Uterus (tissue), 3 donors: ENCODE measurements at regions not wholly inside any gene's neighbourhood (a gene's known extent, or its start where the extent isn't known, plus 50 kb on each side); places are given as distances from the start of the nearest gene placed in this dataset.
"Not testable (repeated sequence)": the region's sequence is repeated elsewhere in the genome, so short reads cannot be mapped to it uniquely, and the experiment has no call there.

ENCODE experiments used
- DNase-seq, 2 donors: peaks; one replicate each; pipeline ENCODE4 v3.0.0-alpha.2; 2019 to 2020
- H3K27ac ChIP-seq, 2 donors: fragments of 200-600 bp; sonication (generic); 1 replicate in 1 of 2; 2 replicates in 1 of 2; pipeline ENCODE4 v1.5.1; 2016 to 2018
- H3K27me3 ChIP-seq, 2 donors: fragments of 200-600 bp; sonication (generic); one replicate each; pipeline ENCODE4 v1.5.1; 2018 to 2019; ENCODE audit warnings: control low read depth in 1 of 2
- H3K36me3 ChIP-seq, 2 donors: fragments of 200-600 bp; sonication (generic); one replicate each; pipeline ENCODE4 v1.5.1; 2019; ENCODE audit warnings: control low read depth in 1 of 2
- H3K4me1 ChIP-seq, 2 donors: fragments of 200-600 bp; sonication (generic); one replicate each; pipeline ENCODE4 v1.5.1; 2018 to 2019; ENCODE audit warnings: control low read depth in 1 of 2
- H3K4me3 ChIP-seq, 2 donors: fragments of 200-600 bp; sonication (generic); 1 replicate in 1 of 2; 2 replicates in 1 of 2; pipeline ENCODE4 v1.5.1; 2018 to 2019; ENCODE audit warnings: mild to moderate bottlenecking in 1 of 2
- H3K9me3 ChIP-seq, 2 donors: fragments of 200-600 bp; sonication (generic); one replicate each; pipeline ENCODE4 v1.5.1; 2019; ENCODE audit warnings: control low read depth in 1 of 2
- POLR2A ChIP-seq, 2 donors: fragments of 450-650 bp; IDR thresholded peaks; one replicate each; pipeline ENCODE4 v1.6.1; 2016; ENCODE audit warnings: antibody characterized with exemption in 2 of 2, mild to moderate bottlenecking in 1 of 2, moderate library complexity in 1 of 2
- intact Hi-C: fragments of 100-400 bp; cut with DNase I; formaldehyde crosslinking; loops from one replicate; pipeline ENCODE4 v1.15.1; 2023; ENCODE audit warnings: low total_unique reads
- TF ChIP-seq, protein P1 (sequence below), 4 experiments: fragments of 200-600 bp in 2 of 4; fragments of 450-650 bp in 2 of 4; sonication (generic) in 2 of 4; IDR thresholded peaks; one replicate each; pipeline ENCODE4 v1.5.1; 2016 to 2019; ENCODE audit warnings: antibody characterized with exemption in 4 of 4, mild to moderate bottlenecking in 2 of 4, moderate library complexity in 1 of 4
- donor health status: DM: yes; HTN: yes; CAD: no.

DNA sequence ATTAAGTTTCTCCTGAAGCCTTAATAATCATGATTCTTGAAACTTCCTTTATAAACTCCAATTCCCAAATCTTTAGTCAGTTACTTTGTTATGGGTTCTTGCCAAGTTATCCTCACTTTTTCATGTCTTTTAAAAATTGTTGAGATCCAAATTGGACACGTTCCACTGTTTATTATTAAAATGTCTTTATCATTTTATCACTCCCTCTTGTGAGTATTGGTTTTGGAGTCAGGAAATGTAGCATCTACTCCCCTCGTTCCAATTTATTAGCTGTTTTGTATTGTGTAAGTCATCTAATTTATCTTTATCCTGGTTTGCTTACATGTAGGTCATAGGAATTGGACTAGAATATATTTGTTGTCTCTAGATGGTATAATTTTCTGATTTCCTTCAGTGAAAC is 213.1 kb upstream of the SLC39A10 start:
- Histone ChIP-seq H3K9me3 (no peaks in the 10 kb centered on the region), H3K4me1 (no peaks in the 10 kb centered on the region), H3K36me3 (peaks cover 0 to 3% of the 10 kb centered on the region in 2 donors), H3K4me3 (no peak overlapping the region), H3K27ac (no peak overlapping the region), H3K27me3 (no peaks in the 10 kb centered on the region)
- intact Hi-C loops, result no loop called here
- TF ChIP-seq POLR2A (IDR thresholded peaks at IDR 0.05), result no peak
- TF ChIP-seq, protein P1, sequence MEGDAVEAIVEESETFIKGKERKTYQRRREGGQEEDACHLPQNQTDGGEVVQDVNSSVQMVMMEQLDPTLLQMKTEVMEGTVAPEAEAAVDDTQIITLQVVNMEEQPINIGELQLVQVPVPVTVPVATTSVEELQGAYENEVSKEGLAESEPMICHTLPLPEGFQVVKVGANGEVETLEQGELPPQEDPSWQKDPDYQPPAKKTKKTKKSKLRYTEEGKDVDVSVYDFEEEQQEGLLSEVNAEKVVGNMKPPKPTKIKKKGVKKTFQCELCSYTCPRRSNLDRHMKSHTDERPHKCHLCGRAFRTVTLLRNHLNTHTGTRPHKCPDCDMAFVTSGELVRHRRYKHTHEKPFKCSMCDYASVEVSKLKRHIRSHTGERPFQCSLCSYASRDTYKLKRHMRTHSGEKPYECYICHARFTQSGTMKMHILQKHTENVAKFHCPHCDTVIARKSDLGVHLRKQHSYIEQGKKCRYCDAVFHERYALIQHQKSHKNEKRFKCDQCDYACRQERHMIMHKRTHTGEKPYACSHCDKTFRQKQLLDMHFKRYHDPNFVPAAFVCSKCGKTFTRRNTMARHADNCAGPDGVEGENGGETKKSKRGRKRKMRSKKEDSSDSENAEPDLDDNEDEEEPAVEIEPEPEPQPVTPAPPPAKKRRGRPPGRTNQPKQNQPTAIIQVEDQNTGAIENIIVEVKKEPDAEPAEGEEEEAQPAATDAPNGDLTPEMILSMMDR (IDR thresholded peaks at IDR 0.05), result no peak
- DNase-seq, result no peak

DNA sequence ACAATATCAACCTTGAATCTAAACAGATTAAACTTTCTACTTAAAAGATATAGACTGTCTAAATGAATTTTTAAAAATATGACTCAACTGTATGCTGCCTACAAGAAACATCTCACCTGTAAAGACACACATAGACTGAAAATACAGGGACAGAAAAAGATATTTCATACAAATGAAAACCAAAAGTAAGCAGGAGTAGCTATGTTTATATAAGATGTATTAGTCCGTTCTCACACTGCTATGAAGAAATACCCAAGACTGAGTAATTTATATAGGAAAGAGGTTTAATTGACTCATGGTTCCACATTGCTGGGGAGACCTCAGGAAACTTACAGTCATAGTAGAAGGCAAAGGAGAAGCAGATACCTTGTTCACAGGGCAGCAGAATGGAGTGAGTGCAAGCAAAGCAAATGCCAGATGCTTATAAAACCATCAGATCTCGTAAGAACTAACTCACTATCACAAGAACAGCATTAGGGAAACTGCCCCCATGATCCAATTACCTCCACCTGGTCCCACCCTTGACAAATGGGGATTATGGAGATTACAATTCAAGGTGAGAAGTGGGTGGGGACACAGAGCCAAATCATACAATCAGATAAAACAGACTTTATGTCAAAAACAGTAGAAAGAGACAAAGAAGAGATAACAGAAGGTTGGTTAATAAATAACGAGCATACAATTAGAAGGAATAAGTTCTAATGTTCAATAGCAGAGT is 214.4 kb upstream of the SLC39A10 start:
- Histone ChIP-seq H3K27ac (no peak overlapping the region), H3K4me1 (no peaks in the 10 kb centered on the region), H3K27me3 (no peaks in the 10 kb centered on the region), H3K36me3 (peaks cover 0 to 3% of the 10 kb centered on the region in 2 donors), H3K4me3 (no peak overlapping the region), H3K9me3 (no peaks in the 10 kb centered on the region)
- no peak for DNase-seq
- no peak for TF ChIP-seq POLR2A (IDR thresholded peaks at IDR 0.05)
- TF ChIP-seq, protein P1 (IDR thresholded peaks at IDR 0.05), result no peak
- intact Hi-C loops, result no loop called here

DNA sequence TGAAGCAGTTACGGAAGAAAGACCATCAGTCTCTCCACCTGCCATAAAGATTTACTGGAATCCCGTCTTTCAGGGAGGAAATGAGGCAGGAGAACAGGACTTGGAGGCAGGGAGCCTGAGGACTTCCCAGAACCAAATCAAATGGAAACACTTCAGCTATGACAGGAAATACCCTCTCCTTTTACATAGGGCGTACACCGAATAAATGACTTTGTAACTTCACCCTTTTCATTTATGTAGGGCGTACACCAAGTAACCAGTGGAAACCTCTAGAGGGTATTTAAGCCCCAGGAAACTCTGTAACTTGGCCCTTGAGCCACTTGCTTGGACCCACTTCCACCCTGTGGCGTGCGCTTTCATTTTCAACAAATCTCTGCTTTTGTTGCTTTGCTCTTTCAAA is 218.3 kb upstream of the SLC39A10 start:
- Histone ChIP-seq H3K27ac (no peak overlapping the region), H3K4me3 (no peak overlapping the region), H3K9me3 (no peaks in the 10 kb centered on the region), H3K4me1 (no peaks in the 10 kb centered on the region), H3K27me3 (no peaks in the 10 kb centered on the region), H3K36me3 (no peaks in the 10 kb centered on the region)
- no peak for DNase-seq
- no peak for TF ChIP-seq POLR2A (IDR thresholded peaks at IDR 0.05)
- TF ChIP-seq, protein P1 (IDR thresholded peaks at IDR 0.05), result no peak
- intact Hi-C loops, result no loop called here

DNA sequence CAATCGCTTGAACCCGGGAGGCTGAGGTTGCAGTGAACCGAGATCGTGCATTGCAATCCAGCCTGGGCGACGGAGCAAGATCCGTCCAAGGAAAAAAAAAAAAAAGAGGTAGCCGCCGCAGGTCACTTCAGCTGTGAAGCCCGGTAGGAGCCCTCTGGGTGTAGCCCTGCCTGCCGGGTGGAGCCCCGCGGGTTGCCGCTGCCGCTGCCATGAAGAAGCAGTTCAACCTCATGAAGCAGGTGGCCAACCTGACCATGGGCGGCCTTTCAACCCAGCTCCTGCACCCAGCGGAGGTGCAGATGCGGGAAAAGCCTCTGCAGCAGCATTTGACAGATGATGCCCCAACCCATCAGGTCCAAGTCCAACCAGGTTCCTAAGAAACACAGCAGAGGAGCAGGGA is 219.5 kb upstream of the SLC39A10 start:
- no peak overlapping the region for H3K4me3 ChIP-seq
- H3K27me3 ChIP-seq, result no peaks in the 10 kb centered on the region
- no peaks in the 10 kb centered on the region for H3K9me3 ChIP-seq
- no peak overlapping the region for H3K27ac ChIP-seq
- no peaks in the 10 kb centered on the region for H3K36me3 ChIP-seq
- no peak for TF ChIP-seq POLR2A (IDR thresholded peaks at IDR 0.05)
- TF ChIP-seq, protein P1 (IDR thresholded peaks at IDR 0.05), result no peak
- intact Hi-C loops, result no loop called here
- DNase-seq, result no peak
- no peaks in the 10 kb centered on the region for H3K4me1 ChIP-seq

DNA sequence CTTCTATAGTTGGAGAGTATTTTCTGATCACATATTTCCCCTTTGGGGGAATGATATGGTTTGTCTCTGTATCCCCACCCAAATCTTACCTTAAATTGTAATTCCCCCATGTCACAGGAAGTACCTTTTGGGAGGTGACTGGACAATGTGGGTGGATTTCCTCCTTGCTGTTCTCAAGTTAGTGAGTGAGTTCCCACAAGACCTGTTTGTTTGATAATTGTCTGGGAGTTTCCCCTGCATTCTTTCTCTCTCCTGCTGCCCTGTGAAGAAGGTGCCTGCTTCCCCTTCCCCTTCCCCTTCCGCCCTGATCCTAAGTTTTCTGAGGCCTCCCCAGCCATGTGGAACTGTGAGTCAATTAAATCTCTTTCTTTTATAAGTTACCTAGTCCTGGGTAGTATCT is 222.7 kb upstream of the SLC39A10 start:
- Histone ChIP-seq H3K27ac (no peak overlapping the region), H3K27me3 (no peaks in the 10 kb centered on the region), H3K4me3 (no peak overlapping the region), H3K9me3 (no peaks in the 10 kb centered on the region), H3K36me3 (no peaks in the 10 kb centered on the region), H3K4me1 (no peaks in the 10 kb centered on the region)
- no peak for DNase-seq
- intact Hi-C loops, result no loop called here
- TF ChIP-seq POLR2A (IDR thresholded peaks at IDR 0.05), result no peak
- TF ChIP-seq, protein P1 (IDR thresholded peaks at IDR 0.05), result no peak

DNA sequence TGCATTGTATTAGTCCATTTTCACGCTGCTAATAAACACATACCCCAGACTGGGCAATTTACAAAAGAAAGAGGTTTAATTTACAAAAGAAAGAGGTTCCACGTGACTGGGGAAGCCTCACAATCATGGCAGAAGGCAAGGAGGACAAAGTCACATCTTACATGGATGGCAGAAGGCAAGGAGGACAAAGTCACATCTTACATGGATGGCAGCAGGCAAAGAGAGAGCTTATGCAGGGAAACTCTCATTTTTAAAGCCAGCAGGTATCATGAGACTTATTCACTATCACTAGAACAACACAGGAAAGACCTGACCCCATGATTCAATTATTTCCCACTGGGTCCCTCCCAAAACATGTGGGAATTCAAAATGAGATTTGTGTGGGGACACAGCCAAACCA is 223.3 kb upstream of the SLC39A10 start:
- H3K27me3 ChIP-seq, intact Hi-C loops, H3K9me3 ChIP-seq, DNase-seq, H3K36me3 ChIP-seq, H3K4me3 ChIP-seq, H3K4me1 ChIP-seq, H3K27ac ChIP-seq: not testable (repeated sequence)
